Fibroblast of lung (primary cell): ENCODE measurements at regions not wholly inside any gene's neighbourhood (a gene's known extent, or its start where the extent isn't known, plus 50 kb on each side); places are given as distances from the start of the nearest gene placed in this dataset.
A peak's percentile ranks its signal among the peaks of the same experiment; 100 is the strongest.
"Not testable (repeated sequence)": the region's sequence is repeated elsewhere in the genome, so short reads cannot be mapped to it uniquely, and the experiment has no call there.

Experiments used
- DNase-seq, 2 donors: peaks; one replicate each; pipeline versions ENCODE4 v3.0.0 to v3.0.0-alpha.2; 2010; ENCODE audit warnings: low read depth in 2 of 2
- H2AFZ ChIP-seq: 2 replicates; pipeline ENCODE4 v1.5.1; 2012; ENCODE audit warnings: low read length, control low read depth, inconsistent platforms
- H3K27ac ChIP-seq: 2 replicates; pipeline ENCODE4 v1.5.1; 2011; ENCODE audit warnings: low read length, control low read depth; ENCODE audit not compliant: insufficient read depth
- H3K27me3 ChIP-seq: 2 replicates; pipeline ENCODE4 v1.5.1; 2011; ENCODE audit warnings: mild to moderate bottlenecking, low read length; ENCODE audit not compliant: control insufficient read depth, insufficient read depth
- H3K36me3 ChIP-seq: 2 replicates; pipeline ENCODE4 v1.5.1; 2011; ENCODE audit warnings: low read length; ENCODE audit not compliant: control insufficient read depth, insufficient read depth
- H3K4me1 ChIP-seq: 2 replicates; pipeline ENCODE4 v1.5.1; 2011; ENCODE audit warnings: low read length; ENCODE audit not compliant: control insufficient read depth, insufficient read depth; ENCODE audit errors: extremely low read depth
- H3K4me2 ChIP-seq: 2 replicates; pipeline ENCODE4 v1.5.1; 2011; ENCODE audit warnings: low read length, control low read depth; ENCODE audit not compliant: insufficient read depth; ENCODE audit errors: extremely low read depth
- H3K4me3 ChIP-seq, 4 experiments: fragments of 200-600 bp in 1 of 4; sonication (generic) in 1 of 4; replicated peaks in 1 of 4; 2 replicates each; pipeline ENCODE4 v1.5.1; 2011 to 2016; ENCODE audit warnings: low read length in 4 of 4, low read depth in 3 of 4, mild to moderate bottlenecking in 3 of 4, control low read depth in 2 of 4, inconsistent platforms in 1 of 4, mixed read lengths in 1 of 4; ENCODE audit not compliant: insufficient read depth in 1 of 4; ENCODE audit errors: control extremely low read depth in 1 of 4
- H3K79me2 ChIP-seq: 2 replicates; pipeline ENCODE4 v1.5.1; 2012; ENCODE audit warnings: mild to moderate bottlenecking, low read length, inconsistent platforms; ENCODE audit not compliant: control insufficient read depth, insufficient read depth
- H3K9ac ChIP-seq: 2 replicates; pipeline ENCODE4 v1.5.1; 2011; ENCODE audit warnings: mild to moderate bottlenecking, low read length, control low read depth; ENCODE audit not compliant: insufficient read depth
- H3K9me3 ChIP-seq: 2 replicates; pipeline ENCODE4 v1.5.1; 2012; ENCODE audit warnings: low read depth, low read length; ENCODE audit not compliant: control insufficient read depth, insufficient read depth
- H4K20me1 ChIP-seq: 2 replicates; pipeline ENCODE4 v1.5.1; 2011; ENCODE audit warnings: low read length; ENCODE audit not compliant: control insufficient read depth, insufficient read depth; ENCODE audit errors: extremely low read depth
- CTCF ChIP-seq, 2 donors: IDR thresholded peaks in 1 of 2; conservative IDR thresholded peaks in 1 of 2; 1 replicate in 1 of 2; 2 replicates in 1 of 2; pipeline ENCODE4 v1.5.1; 2011 to 2012; ENCODE audit warnings: low read length in 2 of 2, control low read depth in 1 of 2, inconsistent platforms in 1 of 2, low read depth in 1 of 2, mild to moderate bottlenecking in 1 of 2
- EZH2 ChIP-seq: IDR thresholded peaks from 2 replicates; pipeline ENCODE4 v1.5.1; 2012; ENCODE audit warnings: low read length, control low read depth, mild to moderate bottlenecking; ENCODE audit errors: missing control alignments

- Histone ChIP-seq H4K20me1 (no peaks in the 10 kb centered on the region), H3K27ac (no peak overlapping the region), H3K9me3 (no peaks in the 10 kb centered on the region), H3K79me2 (no peaks in the 10 kb centered on the region), H3K4me1 (no peaks in the 10 kb centered on the region), H3K4me2 (no peak overlapping the region), H3K9ac (no peak overlapping the region), H3K27me3 (no peaks in the 10 kb centered on the region), H3K4me3 (peak overlapping the region in 2 of 4 experiments; percentile 6 to 33), H3K36me3 (no peaks in the 10 kb centered on the region), H2AFZ (no peak overlapping the region)
- peak; percentile 13 to 38 for DNase-seq
- TF ChIP-seq CTCF (conservative IDR thresholded peaks at IDR 0.05 in 1 of 2, IDR thresholded peaks at IDR 0.05 in 1 of 2; ENCODE audit: low read depth in 1 of 2, low read length in 2 of 2), result no peak
- TF ChIP-seq EZH2, result no peak
These were observed 274.3 kb upstream of the XYLT1 start for GRCh38 chr16:17744921-17745572.

GRCh38 chr16:17743578-17743977, 272.8 kb upstream of the XYLT1 start:
- Histone ChIP-seq H3K36me3 (no peaks in the 10 kb centered on the region), H3K4me3 (no peak overlapping the region), H2AFZ (no peak overlapping the region), H3K4me2 (no peak overlapping the region), H3K9me3 (no peaks in the 10 kb centered on the region), H4K20me1 (no peaks in the 10 kb centered on the region), H3K9ac (no peak overlapping the region), H3K27me3 (no peaks in the 10 kb centered on the region), H3K79me2 (no peaks in the 10 kb centered on the region), H3K4me1 (no peaks in the 10 kb centered on the region), H3K27ac (no peak overlapping the region)
- no peak for DNase-seq
- TF ChIP-seq CTCF (conservative IDR thresholded peaks at IDR 0.05 in 1 of 2, IDR thresholded peaks at IDR 0.05 in 1 of 2; ENCODE audit: low read depth in 1 of 2, low read length in 2 of 2), result no peak
- no peak for TF ChIP-seq EZH2

- no peaks in the 10 kb centered on the region for H3K9me3 ChIP-seq
- no peaks in the 10 kb centered on the region for H3K4me1 ChIP-seq
- TF ChIP-seq CTCF (conservative IDR thresholded peaks at IDR 0.05 in 1 of 2, IDR thresholded peaks at IDR 0.05 in 1 of 2; ENCODE audit: low read depth in 1 of 2, low read length in 2 of 2), result no peak
- TF ChIP-seq EZH2, result no peak
- H3K4me3 ChIP-seq, result no peak overlapping the region
- no peak overlapping the region for H3K9ac ChIP-seq
- H3K27ac ChIP-seq, result no peak overlapping the region
- DNase-seq, result no peak
- no peak overlapping the region for H3K4me2 ChIP-seq
- H2AFZ ChIP-seq, result no peak overlapping the region
- H3K27me3 ChIP-seq, result no peaks in the 10 kb centered on the region
- no peaks in the 10 kb centered on the region for H3K79me2 ChIP-seq
- no peaks in the 10 kb centered on the region for H3K36me3 ChIP-seq
- H4K20me1 ChIP-seq, result no peaks in the 10 kb centered on the region
These were observed 272.4 kb upstream of the XYLT1 start for GRCh38 chr16:17743158-17743557.

DNA sequence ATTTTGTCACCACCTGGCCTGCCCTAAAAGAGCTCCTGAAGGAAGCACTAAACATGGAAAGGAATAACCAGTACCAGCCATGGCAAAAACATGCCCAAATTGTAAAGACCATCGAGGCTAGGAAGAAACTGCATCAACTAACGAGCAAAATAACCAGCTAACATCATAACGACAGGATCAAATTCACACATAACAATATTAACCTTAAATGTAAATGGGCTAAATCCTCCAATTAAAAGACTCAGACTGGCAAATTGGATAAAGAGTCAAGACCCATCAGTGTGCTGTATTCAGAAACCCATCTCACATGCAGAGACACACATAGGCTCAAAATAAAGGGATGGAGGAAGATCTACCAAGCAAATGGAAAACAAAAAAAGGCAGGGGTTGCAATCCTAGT, 264.3 kb upstream of the XYLT1 start:
- not testable (repeated sequence) for H3K4me2 ChIP-seq, H3K27me3 ChIP-seq, DNase-seq, H4K20me1 ChIP-seq, H3K4me1 ChIP-seq, H3K9ac ChIP-seq, H3K4me3 ChIP-seq, H3K79me2 ChIP-seq, H3K27ac ChIP-seq, H2AFZ ChIP-seq, H3K36me3 ChIP-seq, H3K9me3 ChIP-seq
